Testis (tissue), 2 donors: ENCODE measurements at regions not wholly inside any gene's neighbourhood (a gene's known extent, or its start where the extent isn't known, plus 50 kb on each side); places are given as distances from the start of the nearest gene placed in this dataset.

Experiments used
- DNase-seq: peaks from one replicate; pipeline ENCODE4 v3.0.0-alpha.2; 2019
- H3K27ac ChIP-seq, 2 donors: fragments of 200-600 bp; sonication (generic); one replicate each; pipeline ENCODE4 v1.5.1; 2019
- H3K27me3 ChIP-seq: fragments of 200-600 bp; sonication (generic); one replicate; pipeline ENCODE4 v1.5.1; 2019
- H3K36me3 ChIP-seq: fragments of 200-600 bp; sonication (generic); one replicate; pipeline ENCODE4 v1.5.1; 2017; ENCODE audit warnings: low read depth; ENCODE audit errors: missing control alignments
- H3K4me1 ChIP-seq: fragments of 200-600 bp; sonication (generic); one replicate; pipeline ENCODE4 v1.5.1; 2019
- H3K4me3 ChIP-seq, 2 donors: fragments of 200-600 bp; sonication (generic); one replicate each; pipeline ENCODE4 v1.5.1; 2017 to 2019
- H3K9me3 ChIP-seq: fragments of 200-600 bp; sonication (generic); one replicate; pipeline ENCODE4 v1.5.1; 2017
- POLR2A ChIP-seq: fragments of 450-650 bp; IDR thresholded peaks from one replicate; pipeline ENCODE4 v1.6.1; 2017; ENCODE audit warnings: antibody characterized with exemption, mild to moderate bottlenecking, moderate library complexity
- WGBS, 2 donors: methylation state at CpG; one replicate each; pipeline ENCODE4 v1.1.5; 2018; 5-methylcytosine and 5-hydroxymethylcytosine counted together
- intact Hi-C: fragments of 100-400 bp; cut with DNase I; formaldehyde crosslinking; loops from one replicate; pipeline ENCODE4 v1.15.1; 2023; ENCODE audit warnings: low total_unique reads
- TF ChIP-seq, protein P1 (sequence below), 3 experiments: fragments of 450-650 bp in 2 of 3; fragments of 200-600 bp in 1 of 3; sonication (generic) in 1 of 3; IDR thresholded peaks; one replicate each; pipeline ENCODE4 v1.5.1; 2016 to 2019; ENCODE audit warnings: antibody characterized with exemption in 3 of 3, mild to moderate bottlenecking in 2 of 3, moderate library complexity in 1 of 3

DNA sequence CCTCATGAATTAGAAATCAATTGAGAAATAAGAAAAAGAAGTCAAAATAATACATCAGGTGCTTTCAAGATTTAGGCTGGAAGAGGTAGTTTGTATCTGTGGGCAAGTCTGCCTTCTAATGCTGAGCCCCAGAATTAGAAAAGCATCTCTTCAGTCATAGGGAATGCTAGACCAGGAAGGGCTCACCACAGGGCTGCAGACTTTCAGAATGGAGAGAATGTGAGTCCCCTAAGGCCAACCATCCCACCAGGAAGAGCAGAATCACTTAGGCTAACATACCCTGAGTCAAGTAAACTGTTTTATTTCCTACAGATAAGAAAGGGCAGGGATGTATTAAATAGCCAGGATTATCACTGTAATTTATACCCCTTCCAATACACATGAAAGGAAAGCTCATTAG lies 510.2 kb downstream of the RNF144B start:
- intact Hi-C loops = no loop called here
- H3K36me3 ChIP-seq = no peaks in the 10 kb centered on the region
- H3K27me3 ChIP-seq = no peaks in the 10 kb centered on the region
- no peak overlapping the region for H3K27ac ChIP-seq
- peaks cover 6% of the 10 kb centered on the region for H3K4me1 ChIP-seq
- no peak for DNase-seq
- no peaks in the 10 kb centered on the region for H3K9me3 ChIP-seq
- no peak overlapping the region for H3K4me3 ChIP-seq
- TF ChIP-seq, protein P1, sequence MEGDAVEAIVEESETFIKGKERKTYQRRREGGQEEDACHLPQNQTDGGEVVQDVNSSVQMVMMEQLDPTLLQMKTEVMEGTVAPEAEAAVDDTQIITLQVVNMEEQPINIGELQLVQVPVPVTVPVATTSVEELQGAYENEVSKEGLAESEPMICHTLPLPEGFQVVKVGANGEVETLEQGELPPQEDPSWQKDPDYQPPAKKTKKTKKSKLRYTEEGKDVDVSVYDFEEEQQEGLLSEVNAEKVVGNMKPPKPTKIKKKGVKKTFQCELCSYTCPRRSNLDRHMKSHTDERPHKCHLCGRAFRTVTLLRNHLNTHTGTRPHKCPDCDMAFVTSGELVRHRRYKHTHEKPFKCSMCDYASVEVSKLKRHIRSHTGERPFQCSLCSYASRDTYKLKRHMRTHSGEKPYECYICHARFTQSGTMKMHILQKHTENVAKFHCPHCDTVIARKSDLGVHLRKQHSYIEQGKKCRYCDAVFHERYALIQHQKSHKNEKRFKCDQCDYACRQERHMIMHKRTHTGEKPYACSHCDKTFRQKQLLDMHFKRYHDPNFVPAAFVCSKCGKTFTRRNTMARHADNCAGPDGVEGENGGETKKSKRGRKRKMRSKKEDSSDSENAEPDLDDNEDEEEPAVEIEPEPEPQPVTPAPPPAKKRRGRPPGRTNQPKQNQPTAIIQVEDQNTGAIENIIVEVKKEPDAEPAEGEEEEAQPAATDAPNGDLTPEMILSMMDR (IDR thresholded peaks at IDR 0.05) = no peak
- no peak for TF ChIP-seq POLR2A

DNA sequence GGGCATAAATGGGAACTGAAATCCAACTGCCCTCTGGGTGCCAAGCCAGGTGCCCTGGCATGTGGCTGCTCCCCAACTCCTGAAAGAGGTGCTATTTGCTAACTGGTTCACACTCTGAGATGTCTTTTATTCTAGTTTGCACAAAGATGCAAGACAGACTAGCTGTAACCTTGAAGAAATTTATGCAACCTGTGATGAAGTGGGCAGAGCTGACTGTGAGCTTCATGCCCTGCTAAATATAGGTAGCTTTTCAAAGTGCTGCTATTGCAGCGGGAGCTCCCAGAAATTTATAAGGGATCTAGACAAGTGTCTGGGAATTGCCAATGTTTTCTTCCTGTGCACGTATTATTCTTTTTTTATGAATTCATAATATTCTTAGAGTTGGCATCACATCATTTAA lies 517.5 kb downstream of the RNF144B start:
- no peak for DNase-seq
- Histone ChIP-seq H3K27ac (no peak overlapping the region), H3K27me3 (no peaks in the 10 kb centered on the region), H3K4me1 (no peaks in the 10 kb centered on the region), H3K36me3 (no peaks in the 10 kb centered on the region), H3K4me3 (no peak overlapping the region), H3K9me3 (no peaks in the 10 kb centered on the region)
- TF ChIP-seq, protein P1 (IDR thresholded peaks at IDR 0.05) = no peak
- no peak for TF ChIP-seq POLR2A
- 91 to 98% methylated on average over 2 of the region's 2 CpGs for WGBS, 2 donors
- intact Hi-C loops = no loop called here

DNA sequence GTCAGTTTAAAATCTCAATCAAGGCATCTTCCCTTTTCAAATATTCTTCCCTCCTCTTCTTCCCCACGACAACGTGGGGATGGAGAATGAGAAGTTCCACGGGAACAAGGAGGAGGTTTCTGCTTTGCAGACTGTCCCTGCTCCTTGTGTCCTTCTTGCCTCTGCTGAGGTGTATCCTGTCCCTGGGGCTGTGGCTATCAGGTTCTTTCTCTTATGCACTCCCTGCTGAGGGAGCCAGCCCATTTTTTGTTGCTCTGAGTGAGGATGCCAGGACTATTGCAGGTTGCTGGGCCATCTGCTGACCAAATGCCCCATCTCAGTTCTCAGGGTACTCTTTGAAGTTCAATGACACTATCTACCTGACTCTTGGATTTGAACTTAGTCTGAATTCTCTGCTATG lies 533.6 kb downstream of the RNF144B start:
- Histone ChIP-seq H3K4me1 (no peaks in the 10 kb centered on the region), H3K9me3 (no peaks in the 10 kb centered on the region), H3K36me3 (no peaks in the 10 kb centered on the region), H3K27ac (no peak overlapping the region), H3K4me3 (no peak overlapping the region), H3K27me3 (no peaks in the 10 kb centered on the region)
- intact Hi-C loops = no loop called here
- TF ChIP-seq POLR2A = no peak
- TF ChIP-seq, protein P1 (IDR thresholded peaks at IDR 0.05) = no peak
- WGBS, 2 donors = 63 to 82% methylated on average over 3 of the region's 3 CpGs
- no peak for DNase-seq

DNA sequence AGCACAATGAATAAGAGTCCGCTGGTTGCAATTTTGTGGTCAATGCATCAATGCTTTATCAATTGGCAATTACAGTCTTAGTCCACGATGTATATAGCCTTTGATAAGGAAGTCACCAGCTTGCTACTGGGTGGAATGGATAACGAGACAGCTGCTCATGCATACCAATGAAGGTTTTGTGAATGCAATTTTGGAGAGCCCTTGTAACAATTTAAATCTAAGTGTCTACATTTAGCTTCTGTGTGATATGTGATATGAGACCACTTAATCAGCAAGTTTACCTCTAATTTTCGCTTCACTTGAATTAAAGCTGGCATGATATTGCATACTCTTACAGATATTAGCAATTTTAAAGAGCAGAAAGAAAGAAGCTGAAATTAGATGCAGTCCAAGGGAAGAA lies 543.9 kb downstream of the RNF144B start:
- H3K27me3 ChIP-seq = no peaks in the 10 kb centered on the region
- no peaks in the 10 kb centered on the region for H3K36me3 ChIP-seq
- no peak for TF ChIP-seq POLR2A
- TF ChIP-seq, protein P1 (IDR thresholded peaks at IDR 0.05) = no peak
- intact Hi-C loops = no loop called here
- WGBS, 2 donors = 77 to 85% methylated on average over 4 of the region's 4 CpGs
- no peaks in the 10 kb centered on the region for H3K4me1 ChIP-seq
- no peaks in the 10 kb centered on the region for H3K9me3 ChIP-seq
- H3K4me3 ChIP-seq = no peak overlapping the region
- DNase-seq = no peak
- no peak overlapping the region for H3K27ac ChIP-seq

DNA sequence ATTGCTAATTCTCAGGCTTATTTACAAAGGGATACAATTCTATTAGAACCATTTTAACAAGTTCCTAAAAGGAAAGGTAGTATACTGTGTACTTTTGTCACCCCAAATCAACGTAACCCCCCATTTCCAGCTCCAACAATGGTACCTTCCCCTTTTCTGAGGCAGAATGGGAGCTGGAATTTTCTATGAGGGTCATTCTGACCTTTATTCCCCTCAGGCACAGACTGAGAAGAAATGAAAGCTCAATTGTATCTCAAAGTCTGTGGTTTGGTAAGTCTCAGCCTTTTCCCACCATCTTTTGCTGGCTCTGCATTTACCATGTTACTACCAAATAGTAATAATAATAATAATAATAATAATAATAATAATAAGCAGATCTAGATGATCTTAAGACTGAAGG lies 571.0 kb downstream of the RNF144B start:
- 80 to 92% methylated on average over 1 of the region's 1 CpG for WGBS, 2 donors
- Histone ChIP-seq H3K4me3 (no peak overlapping the region), H3K9me3 (no peaks in the 10 kb centered on the region), H3K36me3 (no peaks in the 10 kb centered on the region), H3K4me1 (no peaks in the 10 kb centered on the region), H3K27me3 (no peaks in the 10 kb centered on the region), H3K27ac (no peak overlapping the region)
- DNase-seq = no peak
- TF ChIP-seq POLR2A = no peak
- TF ChIP-seq, protein P1 (IDR thresholded peaks at IDR 0.05) = no peak
- intact Hi-C loops = no loop called here
